BLaER1 (cell line): ENCODE measurements at regions not wholly inside any gene's neighbourhood (a gene's known extent, or its start where the extent isn't known, plus 50 kb on each side); places are given as distances from the start of the nearest gene placed in this dataset.

Source experiments
- H3K27ac ChIP-seq: shearing (Covaris generic); formaldehyde crosslinking; 2 replicates; pipeline ENCODE4 v1.8.1; 2022
- H3K27me3 ChIP-seq: shearing (Covaris generic); formaldehyde crosslinking; 2 replicates; pipeline ENCODE4 v1.8.1; 2022
- H3K36me3 ChIP-seq: shearing (Covaris generic); formaldehyde crosslinking; 2 replicates; pipeline ENCODE4 v1.8.1; 2022
- H3K4me1 ChIP-seq: shearing (Covaris generic); formaldehyde crosslinking; 2 replicates; pipeline ENCODE4 v1.8.1; 2022
- H3K4me2 ChIP-seq: shearing (Covaris generic); formaldehyde crosslinking; 2 replicates; pipeline ENCODE4 v1.8.1; 2022
- H3K4me3 ChIP-seq: shearing (Covaris generic); formaldehyde crosslinking; 2 replicates; pipeline ENCODE4 v1.8.1; 2022
- H3K9ac ChIP-seq: shearing (Covaris generic); formaldehyde crosslinking; 2 replicates; pipeline ENCODE4 v1.8.1; 2022
- H3K9me3 ChIP-seq: shearing (Covaris generic); formaldehyde crosslinking; 2 replicates; pipeline ENCODE4 v1.8.1; 2022
- H4K20me1 ChIP-seq: shearing (Covaris generic); formaldehyde crosslinking; 2 replicates; pipeline ENCODE4 v1.8.1; 2022
- Cebpa-rat ChIP-seq: shearing (Covaris generic); IDR thresholded peaks from 2 replicates; pipeline ENCODE4 v1.8.1; 2022

DNA sequence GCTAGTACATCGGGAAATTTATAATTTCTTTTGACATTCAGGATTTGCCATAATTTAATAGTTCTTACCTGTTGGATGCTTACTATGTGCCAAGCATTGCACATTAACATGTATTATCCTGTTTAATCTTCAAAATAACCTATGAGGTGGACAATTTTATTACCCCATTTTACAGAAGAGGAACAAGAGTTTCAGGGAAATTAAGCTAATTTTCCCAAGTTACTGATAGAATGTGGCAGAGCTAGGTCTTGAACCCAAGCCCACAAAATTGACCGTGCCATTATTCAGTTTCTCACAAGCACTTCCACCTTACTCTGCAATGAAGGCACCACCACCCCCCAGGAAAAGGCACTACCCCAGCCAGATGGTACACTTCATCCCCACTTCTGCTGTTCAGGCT lies 161.1 kb upstream of the PLEKHG7 start:
- Histone ChIP-seq H3K27ac (peak overlapping the region; percentile 91), H3K4me1 (peaks cover 78% of the 10 kb centered on the region), H3K36me3 (no peaks in the 10 kb centered on the region), H3K27me3 (no peaks in the 10 kb centered on the region), H4K20me1 (no peaks in the 10 kb centered on the region), H3K4me3 (no peak overlapping the region), H3K4me2 (peak overlapping the region; percentile 72), H3K9me3 (no peaks in the 10 kb centered on the region), H3K9ac (no peak overlapping the region)
- no peak for TF ChIP-seq Cebpa-rat

DNA sequence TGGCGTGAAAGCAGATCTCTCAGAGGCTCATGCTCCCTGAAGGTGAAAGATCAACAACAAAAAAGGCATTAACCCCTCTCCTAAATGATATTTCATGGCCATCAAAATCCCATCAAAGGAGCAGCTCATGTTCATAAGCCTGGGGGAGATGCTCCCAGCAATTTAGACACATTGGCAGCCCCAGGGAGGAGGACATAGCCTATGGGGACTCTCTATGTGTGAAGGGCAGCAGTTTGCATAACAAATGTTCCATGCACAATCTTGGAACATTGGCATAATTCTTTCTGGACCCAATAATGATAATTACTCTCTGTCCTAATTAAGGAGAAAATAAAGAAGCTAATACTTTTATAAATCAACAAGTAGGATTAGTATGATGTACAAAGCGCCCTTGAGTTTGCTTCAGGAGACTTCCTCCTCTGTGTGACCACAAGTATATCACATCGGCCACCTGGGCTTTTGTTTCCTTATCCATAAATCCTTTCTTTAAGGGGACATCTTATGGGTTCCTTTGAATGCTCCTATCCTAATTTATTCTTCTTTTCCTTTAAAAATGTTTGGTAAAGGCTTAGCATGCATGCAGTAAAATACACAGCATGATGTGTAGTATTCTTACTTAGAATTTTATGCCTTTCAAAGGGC lies 161.9 kb upstream of the PLEKHG7 start:
- Histone ChIP-seq H3K27me3 (no peaks in the 10 kb centered on the region), H3K36me3 (no peaks in the 10 kb centered on the region), H3K4me2 (peak overlapping the region; percentile 72), H4K20me1 (no peaks in the 10 kb centered on the region), H3K27ac (peak overlapping the region; percentile 91), H3K9me3 (no peaks in the 10 kb centered on the region), H3K9ac (peak overlapping the region; percentile 76), H3K4me1 (peaks cover 86% of the 10 kb centered on the region), H3K4me3 (peak overlapping the region; percentile 13; the same call in 1 of the 2 replicates)
- no peak for TF ChIP-seq Cebpa-rat

DNA sequence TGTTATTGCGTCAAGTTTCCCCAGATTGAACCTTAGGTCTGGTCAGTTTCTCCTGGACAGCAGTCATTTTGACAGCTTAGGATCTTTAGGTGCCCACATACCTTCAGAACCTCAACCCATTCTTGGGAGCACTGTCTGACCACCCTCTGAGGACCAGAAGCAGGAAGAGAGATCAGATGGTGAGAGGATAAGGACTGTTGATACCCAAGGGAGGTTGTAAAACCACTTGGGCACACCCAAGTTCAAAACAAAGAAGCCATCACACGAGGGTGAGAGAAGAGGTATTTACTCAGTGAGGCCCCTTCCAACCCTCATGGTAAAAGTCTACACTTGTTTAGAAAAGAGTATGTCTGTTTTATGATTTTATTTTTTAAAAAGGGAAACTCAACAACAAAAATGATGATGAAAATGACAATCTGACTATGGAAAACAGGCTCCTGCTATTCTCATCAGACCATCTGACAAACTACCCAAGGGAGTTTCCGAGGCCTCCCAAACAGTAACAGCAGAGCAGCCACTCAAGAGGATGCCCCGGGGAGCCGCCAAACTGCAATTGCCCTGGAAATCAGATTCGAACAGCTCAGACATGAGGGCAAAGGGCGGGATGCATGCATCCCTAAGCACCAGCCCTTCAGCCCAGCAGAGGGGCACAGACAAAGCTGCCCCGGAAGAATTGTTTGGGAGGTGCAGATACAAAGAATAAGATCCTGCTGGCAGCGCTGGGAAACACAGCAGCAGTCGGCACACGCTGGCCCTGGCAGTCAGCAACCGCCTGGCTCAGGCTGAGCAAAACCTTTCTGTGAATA lies 162.6 kb upstream of the PLEKHG7 start:
- Histone ChIP-seq H4K20me1 (no peaks in the 10 kb centered on the region), H3K9me3 (no peaks in the 10 kb centered on the region), H3K4me3 (peak overlapping the region; percentile 13; the same call in 1 of the 2 replicates), H3K4me1 (peaks cover 94% of the 10 kb centered on the region), H3K4me2 (peak overlapping the region; percentile 72), H3K27me3 (no peaks in the 10 kb centered on the region), H3K9ac (peak overlapping the region; percentile 76), H3K27ac (peak overlapping the region; percentile 91), H3K36me3 (no peaks in the 10 kb centered on the region)
- no peak for TF ChIP-seq Cebpa-rat

DNA sequence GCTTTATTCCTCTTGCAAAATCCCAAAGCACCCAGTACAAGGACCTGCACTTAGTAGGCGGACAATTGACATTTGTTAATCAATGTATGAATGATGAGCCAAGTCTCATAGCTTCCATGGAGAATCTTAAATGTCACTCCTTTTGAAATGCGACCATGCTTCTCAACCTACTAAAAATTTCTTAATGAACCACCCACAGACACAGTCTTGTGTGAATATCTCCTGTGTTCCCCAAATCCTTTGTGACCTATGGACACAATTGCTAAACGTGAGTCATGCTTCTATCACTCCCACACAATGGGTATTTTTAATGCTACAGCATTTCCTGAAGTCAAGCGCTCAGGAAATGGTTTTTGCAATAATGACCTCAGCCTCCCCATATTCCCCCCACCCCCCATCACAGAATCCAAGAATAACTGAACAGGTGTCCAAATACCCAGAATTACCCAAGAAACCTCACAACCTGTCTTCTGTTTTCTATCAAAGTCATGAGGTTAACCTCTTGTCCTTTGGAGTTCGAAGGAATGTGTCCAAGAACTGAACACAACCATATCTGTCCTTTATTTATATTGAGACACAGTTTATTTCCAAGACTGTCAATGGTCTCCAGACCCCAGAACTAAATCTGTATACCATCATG lies 163.6 kb upstream of the PLEKHG7 start:
- H3K4me2 ChIP-seq = peak overlapping the region; percentile 72
- peak; percentile 59; the same call in 1 of the 2 replicates for TF ChIP-seq Cebpa-rat
- H4K20me1 ChIP-seq = no peaks in the 10 kb centered on the region
- H3K27ac ChIP-seq = peak overlapping the region; percentile 91
- H3K9me3 ChIP-seq = no peaks in the 10 kb centered on the region
- no peaks in the 10 kb centered on the region for H3K36me3 ChIP-seq
- H3K27me3 ChIP-seq = no peaks in the 10 kb centered on the region
- peak overlapping the region; percentile 13; the same call in 1 of the 2 replicates for H3K4me3 ChIP-seq
- H3K9ac ChIP-seq = peak overlapping the region; percentile 76
- H3K4me1 ChIP-seq = peaks cover 99% of the 10 kb centered on the region

DNA sequence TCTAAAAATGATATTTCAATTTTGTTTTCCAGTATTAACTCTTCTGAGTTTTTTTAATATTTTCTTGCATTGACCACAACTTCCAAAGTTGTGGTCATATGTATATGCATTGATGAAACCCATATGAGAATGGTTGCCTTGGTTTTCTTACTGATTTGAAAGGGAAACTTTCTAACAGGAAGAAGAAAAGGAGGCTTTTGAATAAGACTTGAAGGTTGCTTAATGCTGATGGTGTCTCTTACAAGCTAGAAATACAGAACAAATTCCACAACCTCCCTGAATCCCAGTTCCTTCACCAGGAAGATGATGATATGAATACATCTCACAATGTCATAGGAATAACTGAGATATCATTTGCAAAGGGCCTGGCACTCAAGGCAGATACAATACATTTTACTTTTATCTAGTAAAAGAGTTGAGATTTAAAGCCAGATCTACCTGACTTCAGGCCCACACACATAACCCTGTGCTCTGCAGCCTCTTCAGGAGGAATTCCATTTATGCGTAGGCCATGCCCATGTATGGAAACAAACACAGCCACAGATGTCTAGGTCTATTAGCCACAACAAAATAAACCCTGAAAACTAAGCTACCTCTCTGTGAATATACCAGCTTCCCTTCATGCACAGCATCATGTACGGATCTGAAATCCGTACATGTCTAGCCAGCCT lies 165.4 kb upstream of the PLEKHG7 start:
- no peaks in the 10 kb centered on the region for H3K36me3 ChIP-seq
- peaks cover 99% of the 10 kb centered on the region for H3K4me1 ChIP-seq
- peak overlapping the region; percentile 91 for H3K27ac ChIP-seq
- no peaks in the 10 kb centered on the region for H3K9me3 ChIP-seq
- peak overlapping the region; percentile 72 for H3K4me2 ChIP-seq
- H3K9ac ChIP-seq = no peak overlapping the region; the same call in 1 of the 2 replicates
- TF ChIP-seq Cebpa-rat = no peak
- H3K27me3 ChIP-seq = no peaks in the 10 kb centered on the region
- no peak overlapping the region for H3K4me3 ChIP-seq
- H4K20me1 ChIP-seq = no peaks in the 10 kb centered on the region

DNA sequence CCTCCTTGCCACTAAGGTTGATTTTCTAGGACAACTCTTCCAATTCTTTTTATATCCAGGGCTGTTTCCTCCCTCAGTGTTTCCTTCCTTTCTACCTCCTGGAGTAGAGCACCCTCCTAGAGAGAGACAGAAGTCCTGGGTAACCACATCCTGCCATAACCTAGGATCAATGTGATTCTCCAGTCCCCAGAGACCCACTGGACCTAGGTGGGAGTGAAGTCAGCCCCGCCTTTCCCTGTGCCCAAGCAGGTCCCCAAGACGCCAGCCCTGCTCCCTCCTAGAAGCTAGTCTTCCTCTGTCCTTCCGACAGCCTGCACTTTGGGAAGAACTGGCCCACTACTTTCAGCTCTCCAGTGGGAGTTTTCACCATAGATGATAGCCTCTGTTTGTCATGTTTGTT lies 166.8 kb upstream of the PLEKHG7 start:
- Histone ChIP-seq H3K36me3 (no peaks in the 10 kb centered on the region), H3K27ac (peak overlapping the region; percentile 80), H4K20me1 (no peaks in the 10 kb centered on the region), H3K4me1 (peaks cover 97% of the 10 kb centered on the region), H3K9me3 (no peaks in the 10 kb centered on the region), H3K4me2 (peak overlapping the region; percentile 83), H3K9ac (peak overlapping the region; percentile 30; the same call in 1 of the 2 replicates), H3K4me3 (no peak overlapping the region), H3K27me3 (no peaks in the 10 kb centered on the region)
- TF ChIP-seq Cebpa-rat = no peak

DNA sequence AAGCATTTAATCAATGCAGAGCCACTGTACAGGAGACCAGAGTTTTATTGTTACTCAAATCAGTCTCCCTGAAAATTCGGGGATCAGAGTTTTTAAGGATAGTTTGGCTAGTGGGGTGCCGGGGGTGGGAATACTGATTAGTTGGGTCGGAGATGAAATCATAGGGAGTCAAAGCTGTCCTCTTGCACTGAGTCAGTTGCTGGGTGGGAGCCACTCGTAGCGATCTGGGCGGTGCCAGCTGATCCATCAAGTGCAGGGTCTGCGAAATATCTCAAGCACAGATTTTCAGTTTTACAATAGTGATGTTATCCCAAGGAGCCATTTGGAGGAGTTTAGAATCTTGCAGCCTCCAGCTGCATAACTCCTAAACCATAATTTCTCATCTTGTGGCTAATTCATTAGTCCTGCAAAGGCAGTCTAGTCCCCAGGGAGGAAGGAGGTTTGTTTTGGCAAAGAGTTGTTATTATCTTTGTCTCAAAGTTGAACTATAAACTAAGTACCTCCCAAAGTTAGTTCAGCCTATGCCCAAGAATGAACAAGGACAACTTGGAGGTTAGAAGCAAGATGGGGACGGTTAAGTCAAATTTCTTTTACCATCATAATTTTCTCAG lies 169.4 kb upstream of the PLEKHG7 start:
- H3K4me3 ChIP-seq = no peak overlapping the region
- peaks cover 5% of the 10 kb centered on the region; the same call in 1 of the 2 replicates for H3K36me3 ChIP-seq
- no peak for TF ChIP-seq Cebpa-rat
- H3K4me1 ChIP-seq = peaks cover 80% of the 10 kb centered on the region
- H3K4me2 ChIP-seq = peak overlapping the region; percentile 85
- H3K9me3 ChIP-seq = no peaks in the 10 kb centered on the region; the same call in 1 of the 2 replicates
- H3K9ac ChIP-seq = no peak overlapping the region
- H3K27me3 ChIP-seq = no peaks in the 10 kb centered on the region
- no peaks in the 10 kb centered on the region for H4K20me1 ChIP-seq
- peak overlapping the region; percentile 80 for H3K27ac ChIP-seq

DNA sequence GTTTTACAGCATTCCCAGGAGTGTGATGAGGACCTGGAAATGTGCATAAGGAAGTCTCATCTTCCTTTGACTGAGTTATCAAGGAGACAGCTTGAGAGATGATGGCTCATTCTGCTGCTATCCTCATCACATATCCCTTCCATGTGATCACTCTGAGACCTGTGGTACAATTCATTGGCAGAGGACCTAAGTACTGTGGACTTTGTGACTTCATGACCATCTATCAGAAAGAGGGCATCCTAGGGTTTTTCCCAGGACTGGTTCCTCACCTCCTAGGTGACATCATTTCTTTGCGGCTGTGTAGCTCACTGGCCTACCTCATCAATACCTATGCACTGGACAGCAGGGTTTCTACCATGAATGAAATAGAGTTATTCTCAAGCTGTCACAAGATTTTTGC lies 172.1 kb upstream of the PLEKHG7 start:
- Histone ChIP-seq H3K4me1 (peaks cover 54% of the 10 kb centered on the region), H3K9ac (no peak overlapping the region), H3K4me3 (no peak overlapping the region), H4K20me1 (no peaks in the 10 kb centered on the region), H3K27ac (no peak overlapping the region), H3K27me3 (no peaks in the 10 kb centered on the region), H3K4me2 (no peak overlapping the region), H3K36me3 (peaks cover 5% of the 10 kb centered on the region; the same call in 1 of the 2 replicates), H3K9me3 (no peaks in the 10 kb centered on the region; the same call in 1 of the 2 replicates)
- no peak for TF ChIP-seq Cebpa-rat

DNA sequence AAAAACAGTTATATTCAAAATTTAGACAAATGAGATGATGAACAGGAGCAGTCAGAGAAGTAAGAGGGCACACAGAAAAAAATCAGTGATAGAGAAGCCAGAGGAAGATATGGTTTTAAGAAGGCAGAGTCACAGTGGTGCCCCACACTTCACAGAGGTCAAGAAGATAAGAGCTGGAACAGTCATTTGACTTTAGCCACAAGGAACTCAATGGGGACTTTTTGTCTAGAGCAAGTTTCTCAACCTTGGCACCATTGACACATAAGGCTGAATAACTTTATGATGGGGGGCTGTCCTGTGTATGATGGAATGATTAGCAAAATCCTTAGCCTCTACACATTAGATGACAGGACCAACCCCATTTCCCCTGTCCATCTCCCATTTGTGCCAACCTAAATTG lies 172.8 kb upstream of the PLEKHG7 start:
- no peak overlapping the region for H3K4me3 ChIP-seq
- TF ChIP-seq Cebpa-rat = no peak
- H3K27ac ChIP-seq = no peak overlapping the region
- peaks cover 5% of the 10 kb centered on the region; the same call in 1 of the 2 replicates for H3K36me3 ChIP-seq
- H4K20me1 ChIP-seq = no peaks in the 10 kb centered on the region
- no peaks in the 10 kb centered on the region for H3K27me3 ChIP-seq
- H3K9me3 ChIP-seq = no peaks in the 10 kb centered on the region; the same call in 1 of the 2 replicates
- H3K9ac ChIP-seq = no peak overlapping the region
- H3K4me2 ChIP-seq = no peak overlapping the region
- peaks cover 46% of the 10 kb centered on the region for H3K4me1 ChIP-seq
